ENCODE measurements at regions not wholly inside any gene's neighbourhood (a gene's known extent, or its start where the extent isn't known, plus 50 kb on each side); places are given as distances from the start of the nearest gene placed in this dataset.

- no peak overlapping the region for H3K4me3 ChIP-seq (ENCODE audit: low read length in 3 of 3)
- peaks cover 0 to 7% (median 0%) of the 10 kb centered on the region in 3 donors for H3K4me1 ChIP-seq (ENCODE audit: control insufficient read depth in 2 of 3, insufficient read depth in 2 of 3, low read depth in 1 of 3, low read length in 3 of 3)
- FAIRE-seq (no peak), DNase-seq (no peak)
- intact Hi-C loops (cut with DNase I): no loop called here
- TF ChIP-seq, protein P1, sequence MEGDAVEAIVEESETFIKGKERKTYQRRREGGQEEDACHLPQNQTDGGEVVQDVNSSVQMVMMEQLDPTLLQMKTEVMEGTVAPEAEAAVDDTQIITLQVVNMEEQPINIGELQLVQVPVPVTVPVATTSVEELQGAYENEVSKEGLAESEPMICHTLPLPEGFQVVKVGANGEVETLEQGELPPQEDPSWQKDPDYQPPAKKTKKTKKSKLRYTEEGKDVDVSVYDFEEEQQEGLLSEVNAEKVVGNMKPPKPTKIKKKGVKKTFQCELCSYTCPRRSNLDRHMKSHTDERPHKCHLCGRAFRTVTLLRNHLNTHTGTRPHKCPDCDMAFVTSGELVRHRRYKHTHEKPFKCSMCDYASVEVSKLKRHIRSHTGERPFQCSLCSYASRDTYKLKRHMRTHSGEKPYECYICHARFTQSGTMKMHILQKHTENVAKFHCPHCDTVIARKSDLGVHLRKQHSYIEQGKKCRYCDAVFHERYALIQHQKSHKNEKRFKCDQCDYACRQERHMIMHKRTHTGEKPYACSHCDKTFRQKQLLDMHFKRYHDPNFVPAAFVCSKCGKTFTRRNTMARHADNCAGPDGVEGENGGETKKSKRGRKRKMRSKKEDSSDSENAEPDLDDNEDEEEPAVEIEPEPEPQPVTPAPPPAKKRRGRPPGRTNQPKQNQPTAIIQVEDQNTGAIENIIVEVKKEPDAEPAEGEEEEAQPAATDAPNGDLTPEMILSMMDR (IDR thresholded peaks at IDR 0.05; ENCODE audit: borderline replicate concordance, extremely low read depth, insufficient read depth): no peak
- no peak overlapping the region for H3K27ac ChIP-seq (ENCODE audit: low read depth in 2 of 2, low read length in 2 of 2)
- H3K36me3 ChIP-seq (ENCODE audit: control insufficient read depth in 2 of 3, insufficient read depth in 3 of 3, low read length in 3 of 3): no peaks in the 10 kb centered on the region
- H3K9me3 ChIP-seq (ENCODE audit: control insufficient read depth in 2 of 3, insufficient read depth in 1 of 3, low read length in 3 of 3): no peaks in the 10 kb centered on the region
- H3K9ac ChIP-seq (ENCODE audit: low read length in 3 of 3): no peak overlapping the region
- H3K27me3 ChIP-seq (ENCODE audit: control insufficient read depth, insufficient read depth, low read length): no peaks in the 10 kb centered on the region
Observed at GRCh38 chr12:105464406-105464805, 133.9 kb downstream of the C12orf75 start.

- Histone ChIP-seq H3K4me1 (ENCODE audit: control insufficient read depth in 2 of 3, insufficient read depth in 2 of 3, low read depth in 1 of 3, low read length in 3 of 3) (peaks cover 0 to 7% (median 0%) of the 10 kb centered on the region in 3 donors), H3K27me3 (ENCODE audit: control insufficient read depth, insufficient read depth, low read length) (no peaks in the 10 kb centered on the region), H3K9ac (ENCODE audit: low read length in 3 of 3) (no peak overlapping the region), H3K36me3 (ENCODE audit: control insufficient read depth in 2 of 3, insufficient read depth in 3 of 3, low read length in 3 of 3) (no peaks in the 10 kb centered on the region), H3K9me3 (ENCODE audit: control insufficient read depth in 2 of 3, insufficient read depth in 1 of 3, low read length in 3 of 3) (no peaks in the 10 kb centered on the region), H3K27ac (ENCODE audit: low read depth in 2 of 2, low read length in 2 of 2) (no peak overlapping the region), H3K4me3 (ENCODE audit: low read length in 3 of 3) (no peak overlapping the region)
- TF ChIP-seq, protein P1 (IDR thresholded peaks at IDR 0.05; ENCODE audit: borderline replicate concordance, extremely low read depth, insufficient read depth): no peak
- intact Hi-C loops (cut with DNase I): no loop called here
- no peak for FAIRE-seq
- DNase-seq: no peak
Observed at GRCh38 chr12:105466231-105466900, 135.9 kb downstream of the C12orf75 start.

- Histone ChIP-seq H3K36me3 (ENCODE audit: control insufficient read depth in 2 of 3, insufficient read depth in 3 of 3, low read length in 3 of 3) (no peaks in the 10 kb centered on the region), H3K27ac (ENCODE audit: low read depth in 2 of 2, low read length in 2 of 2) (peak overlapping the region in 1 of 2 donors; percentile 80), H3K4me1 (ENCODE audit: control insufficient read depth in 2 of 3, insufficient read depth in 2 of 3, low read depth in 1 of 3, low read length in 3 of 3) (peaks cover 0 to 7% (median 0%) of the 10 kb centered on the region in 3 donors), H3K27me3 (ENCODE audit: control insufficient read depth, insufficient read depth, low read length) (no peaks in the 10 kb centered on the region), H3K9ac (ENCODE audit: low read length in 3 of 3) (no peak overlapping the region), H3K9me3 (ENCODE audit: control insufficient read depth in 2 of 3, insufficient read depth in 1 of 3, low read length in 3 of 3) (no peaks in the 10 kb centered on the region), H3K4me3 (ENCODE audit: low read length in 3 of 3) (no peak overlapping the region)
- no peak for DNase-seq
- intact Hi-C loops (cut with DNase I): no loop called here
- TF ChIP-seq, protein P1 (IDR thresholded peaks at IDR 0.05; ENCODE audit: borderline replicate concordance, extremely low read depth, insufficient read depth): no peak
- FAIRE-seq: no peak
Observed at GRCh38 chr12:105466901-105467598, 136.6 kb downstream of the C12orf75 start.

All from kidney (tissue), 13 donors.